Suprapubic skin (tissue), 2 donors: ENCODE measurements at regions not wholly inside any gene's neighbourhood (a gene's known extent, or its start where the extent isn't known, plus 50 kb on each side); places are given as distances from the start of the nearest gene placed in this dataset.

Experiments
- EP300 ChIP-seq: sonication (generic); formaldehyde crosslinking; IDR thresholded peaks from one replicate; pipeline ENCODE4 v1.6.1; 2017; ENCODE audit warnings: antibody characterized with exemption
- POLR2A ChIP-seq, 2 donors: fragments of 450-650 bp; IDR thresholded peaks; one replicate each; pipeline ENCODE4 v1.6.1; 2017; ENCODE audit warnings: antibody characterized with exemption in 2 of 2, mild to moderate bottlenecking in 2 of 2, moderate library complexity in 2 of 2

- TF ChIP-seq EP300: no peak
- no peak for TF ChIP-seq POLR2A (IDR thresholded peaks at IDR 0.05)
These were observed 109.3 kb upstream of the IPO5 start for GRCh38 chr13:97844151-97844550.
